Large intestine (tissue), 3 donors: ENCODE measurements at regions not wholly inside any gene's neighbourhood (a gene's known extent, or its start where the extent isn't known, plus 50 kb on each side); places are given as distances from the start of the nearest gene placed in this dataset.

Source experiments
- DNase-seq, 2 donors: peaks; one replicate each; pipeline versions ENCODE4 v3.0.0 to v3.0.0-alpha.2; 2013
- H3K27ac ChIP-seq: one replicate; pipeline ENCODE4 v1.5.1; 2013; ENCODE audit warnings: low read length
- H3K27me3 ChIP-seq: 2 replicates; pipeline ENCODE4 v1.6.1; 2013; ENCODE audit warnings: low read length; ENCODE audit not compliant: control insufficient read depth, insufficient read depth
- H3K36me3 ChIP-seq: 2 replicates; pipeline ENCODE4 v1.6.1; 2013; ENCODE audit warnings: low read length; ENCODE audit not compliant: control insufficient read depth, insufficient read depth
- H3K4me1 ChIP-seq: one replicate; pipeline ENCODE4 v1.6.1; 2013; ENCODE audit warnings: low read length; ENCODE audit not compliant: control insufficient read depth, insufficient read depth
- H3K4me3 ChIP-seq: one replicate; pipeline ENCODE4 v1.5.1; 2013; ENCODE audit warnings: low read length
- H3K9me3 ChIP-seq: one replicate; pipeline ENCODE4 v1.6.1; 2013; ENCODE audit warnings: mild to moderate bottlenecking, low read depth, low read length, moderate library complexity; ENCODE audit not compliant: control insufficient read depth
- WGBS: methylation state at CpG from one replicate; pipeline ENCODE4 v1.1.5; 2013; ENCODE audit warnings: low lambda C conversion rate; ENCODE audit not compliant: insufficient coverage; 5-methylcytosine and 5-hydroxymethylcytosine counted together

- no CpG with 5 or more reads among the region's 3 CpGs for WGBS
- DNase-seq, result no peak
- no peaks in the 10 kb centered on the region for H3K9me3 ChIP-seq
- no peaks in the 10 kb centered on the region for H3K36me3 ChIP-seq
- no peak overlapping the region for H3K4me3 ChIP-seq
- H3K4me1 ChIP-seq, result no peaks in the 10 kb centered on the region
- H3K27me3 ChIP-seq, result no peaks in the 10 kb centered on the region
- H3K27ac ChIP-seq, result no peak overlapping the region
Observed at GRCh38 chr13:47069133-47069532, 172.3 kb upstream of the HTR2A start.

- no peaks in the 10 kb centered on the region for H3K4me1 ChIP-seq
- DNase-seq, result no peak
- H3K36me3 ChIP-seq, result no peaks in the 10 kb centered on the region
- no peak overlapping the region for H3K4me3 ChIP-seq
- no CpG with 5 or more reads among the region's 3 CpGs for whole genome bisulfite sequencing
- H3K9me3 ChIP-seq, result no peaks in the 10 kb centered on the region
- H3K27me3 ChIP-seq, result no peaks in the 10 kb centered on the region
- H3K27ac ChIP-seq, result no peak overlapping the region
Observed at GRCh38 chr13:47067306-47067705, 170.5 kb upstream of the HTR2A start.

DNA sequence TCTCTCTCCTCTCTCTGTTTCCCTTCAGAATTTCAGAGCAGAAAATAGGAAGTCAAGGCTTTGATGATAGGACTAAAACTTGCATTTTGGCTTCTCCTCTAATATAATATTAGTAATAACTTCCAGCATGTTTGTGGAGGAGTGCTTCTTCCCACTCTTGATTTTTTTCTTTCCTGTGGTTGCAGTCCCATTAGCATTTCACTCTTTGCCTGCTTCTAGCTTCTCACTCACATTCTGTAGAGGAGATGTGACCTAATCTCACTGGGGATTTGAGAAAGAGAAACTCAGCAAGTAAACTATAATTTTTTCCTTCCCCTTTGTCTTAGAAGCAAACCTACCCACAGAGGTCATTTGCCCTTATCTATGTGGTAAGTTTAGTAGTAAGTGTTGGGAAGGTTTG is 169.4 kb upstream of the HTR2A start:
- no peak overlapping the region for H3K4me3 ChIP-seq
- no peaks in the 10 kb centered on the region for H3K27me3 ChIP-seq
- no peaks in the 10 kb centered on the region for H3K36me3 ChIP-seq
- no peak for DNase-seq
- H3K9me3 ChIP-seq, result peaks cover 3% of the 10 kb centered on the region
- no peaks in the 10 kb centered on the region for H3K4me1 ChIP-seq
- H3K27ac ChIP-seq, result no peak overlapping the region

DNA sequence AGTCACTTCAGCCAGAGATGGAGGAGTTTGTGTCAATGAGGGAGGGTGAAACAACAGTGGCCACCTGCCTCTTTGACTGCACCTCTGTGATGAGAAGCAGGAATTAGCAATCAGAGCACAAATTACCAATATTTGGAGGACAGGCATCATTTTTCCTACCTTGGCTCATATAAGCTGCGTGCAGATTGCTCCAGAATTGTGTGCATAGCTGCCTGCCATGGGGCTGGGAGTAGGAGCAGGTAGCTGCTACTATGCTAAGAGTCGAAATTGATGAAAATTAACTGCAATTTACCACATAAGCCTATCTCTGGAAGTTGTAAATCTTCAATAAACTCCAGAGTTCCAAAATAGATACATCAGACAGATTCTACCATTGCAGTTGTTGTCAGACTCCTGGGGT is 167.5 kb upstream of the HTR2A start:
- no peak overlapping the region for H3K4me3 ChIP-seq
- peaks cover 3% of the 10 kb centered on the region for H3K9me3 ChIP-seq
- H3K27me3 ChIP-seq, result no peaks in the 10 kb centered on the region
- H3K4me1 ChIP-seq, result no peaks in the 10 kb centered on the region
- no peak overlapping the region for H3K27ac ChIP-seq
- DNase-seq, result no peak
- H3K36me3 ChIP-seq, result no peaks in the 10 kb centered on the region
- WGBS, result no CpG with 5 or more reads among the region's 2 CpGs

GRCh38 chr13:47049276-47049989 is 152.6 kb upstream of the HTR2A start:
- 92% methylated on average over 2 of the region's 4 CpGs for WGBS
- H3K4me1 ChIP-seq, result no peaks in the 10 kb centered on the region
- H3K27me3 ChIP-seq, result no peaks in the 10 kb centered on the region
- no peak overlapping the region for H3K4me3 ChIP-seq
- no peak for DNase-seq
- H3K36me3 ChIP-seq, result no peaks in the 10 kb centered on the region
- H3K27ac ChIP-seq, result no peak overlapping the region
- H3K9me3 ChIP-seq, result no peaks in the 10 kb centered on the region

DNA sequence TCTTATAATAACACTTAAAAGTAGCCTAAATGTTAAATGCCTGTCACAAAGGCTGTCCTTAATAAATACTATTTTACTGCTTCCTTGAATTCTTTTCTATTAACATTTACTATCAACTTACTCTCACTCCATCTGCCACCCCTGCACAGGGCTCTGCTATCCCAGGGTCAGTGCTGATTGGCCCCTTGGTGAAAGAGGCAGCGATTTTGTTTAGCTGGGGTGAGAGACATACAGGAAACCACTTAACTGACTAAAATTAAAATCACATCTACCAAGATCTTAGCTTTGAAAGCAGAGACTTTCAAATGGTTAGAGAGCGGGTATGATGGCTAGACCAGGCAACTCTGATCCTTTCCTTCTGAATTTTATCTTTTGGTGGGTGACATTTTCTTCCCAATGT is 149.9 kb upstream of the HTR2A start:
- H3K27ac ChIP-seq, result no peak overlapping the region
- DNase-seq, result no peak
- no peaks in the 10 kb centered on the region for H3K9me3 ChIP-seq
- H3K36me3 ChIP-seq, result no peaks in the 10 kb centered on the region
- H3K4me3 ChIP-seq, result no peak overlapping the region
- H3K4me1 ChIP-seq, result no peaks in the 10 kb centered on the region
- WGBS, result no CpG with 5 or more reads among the region's 2 CpGs
- H3K27me3 ChIP-seq, result no peaks in the 10 kb centered on the region

GRCh38 chr13:47044842-47045241 is 148.0 kb upstream of the HTR2A start:
- DNase-seq, result no peak
- WGBS, result no CpG with 5 or more reads among the region's 2 CpGs

DNA sequence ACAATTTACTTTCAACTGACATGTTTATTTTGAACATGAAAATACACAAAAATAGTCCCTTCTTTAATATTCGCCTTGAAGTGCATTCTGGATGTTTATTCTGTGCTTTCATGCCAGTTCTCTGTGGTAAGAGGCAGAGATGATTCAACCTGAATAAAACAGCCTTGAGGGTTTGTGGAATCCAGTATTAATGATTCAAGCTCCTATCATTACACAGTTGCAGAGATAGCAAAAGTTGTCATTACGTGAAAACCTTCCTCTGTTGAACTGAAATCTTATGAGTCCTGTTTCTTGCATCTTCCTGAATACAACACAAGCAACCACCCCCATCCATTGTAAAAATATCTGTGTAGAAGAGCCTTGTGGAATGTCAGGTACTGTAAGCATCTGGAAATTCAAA is 142.3 kb upstream of the HTR2A start:
- 88% methylated on average over 1 of the region's 2 CpGs for WGBS
- DNase-seq, result no peak
- no peak overlapping the region for H3K27ac ChIP-seq
- H3K27me3 ChIP-seq, result no peaks in the 10 kb centered on the region
- no peak overlapping the region for H3K4me3 ChIP-seq
- no peaks in the 10 kb centered on the region for H3K9me3 ChIP-seq
- H3K4me1 ChIP-seq, result no peaks in the 10 kb centered on the region
- no peaks in the 10 kb centered on the region for H3K36me3 ChIP-seq

More at GRCh38 chr13:47044842-47045241, 148.0 kb upstream of the HTR2A start:
- Histone ChIP-seq H3K36me3 (no peaks in the 10 kb centered on the region), H3K27me3 (no peaks in the 10 kb centered on the region), H3K27ac (no peak overlapping the region), H3K4me3 (no peak overlapping the region), H3K4me1 (no peaks in the 10 kb centered on the region), H3K9me3 (no peaks in the 10 kb centered on the region)

GRCh38 chr13:47038188-47038587 is 141.3 kb upstream of the HTR2A start:
- no peak overlapping the region for H3K27ac ChIP-seq
- no peaks in the 10 kb centered on the region for H3K27me3 ChIP-seq
- no CpG with 5 or more reads among the region's 1 CpG for WGBS

GRCh38 chr13:47036294-47037008 is 139.6 kb upstream of the HTR2A start:
- WGBS, result 49% methylated on average over 3 of the region's 5 CpGs
- no peaks in the 10 kb centered on the region for H3K36me3 ChIP-seq

More at GRCh38 chr13:47038188-47038587, 141.3 kb upstream of the HTR2A start:
- H3K9me3 ChIP-seq, result no peaks in the 10 kb centered on the region
- H3K4me1 ChIP-seq, result no peaks in the 10 kb centered on the region
- no peak overlapping the region for H3K4me3 ChIP-seq
- DNase-seq, result no peak
- H3K36me3 ChIP-seq, result no peaks in the 10 kb centered on the region

GRCh38 chr13:47033216-47033615 is 136.4 kb upstream of the HTR2A start:
- DNase-seq, result no peak
- Histone ChIP-seq H3K27me3 (no peaks in the 10 kb centered on the region), H3K4me1 (no peaks in the 10 kb centered on the region), H3K9me3 (no peaks in the 10 kb centered on the region), H3K36me3 (no peaks in the 10 kb centered on the region), H3K27ac (no peak overlapping the region), H3K4me3 (no peak overlapping the region)
- 94% methylated on average over 1 of the region's 2 CpGs for WGBS

More at GRCh38 chr13:47036294-47037008, 139.6 kb upstream of the HTR2A start:
- no peaks in the 10 kb centered on the region for H3K4me1 ChIP-seq
- H3K9me3 ChIP-seq, result no peaks in the 10 kb centered on the region
- H3K27me3 ChIP-seq, result no peaks in the 10 kb centered on the region
- no peak overlapping the region for H3K4me3 ChIP-seq
- no peak for DNase-seq
- H3K27ac ChIP-seq, result no peak overlapping the region
